H1 (cell line): ENCODE measurements at regions not wholly inside any gene's neighbourhood (a gene's known extent, or its start where the extent isn't known, plus 50 kb on each side); places are given as distances from the start of the nearest gene placed in this dataset.

Experiments
- CTCF ChIA-PET: fragments of 300-600 bp; sonication (Branson Sonifier 250); formaldehyde crosslinking; loops from one replicate; lab custom pipeline; 2021; ENCODE audit not compliant: partially characterized antibody; lab: Charles Lee
- POLR2A ChIA-PET: fragments of 300-600 bp; sonication (Branson Sonifier 250); formaldehyde crosslinking; loops from one replicate; lab custom pipeline; 2021; ENCODE audit warnings: inconsistent platforms; ENCODE audit not compliant: partially characterized antibody; lab: Charles Lee
- DNase-seq, 2 experiments: peaks; one replicate each; pipeline versions ENCODE4 v3.0.0 to v3.0.0-alpha.2; 2010 to 2022; ENCODE audit warnings: low spot score in 2 of 2, low read depth in 1 of 2, mixed read lengths in 1 of 2
- FAIRE-seq: peaks from 2 replicates; lab custom pipeline; 2011; peaks lifted over from hg19 to GRCh38; lab: Jason Lieb, UNC
- H2AFZ ChIP-seq: 2 replicates; pipeline ENCODE4 v1.8.1; 2012; ENCODE audit warnings: low read length, inconsistent platforms
- H2AK5ac ChIP-seq: 2 replicates; pipeline ENCODE4 v1.6.1; 2013; ENCODE audit warnings: low read depth, low read length
- H2BK120ac ChIP-seq: replicated peaks from 2 replicates; pipeline ENCODE3; 2013; ENCODE audit warnings: low read depth, low read length, inconsistent platforms
- H2BK12ac ChIP-seq: 2 replicates; pipeline ENCODE4 v1.6.1; 2013; ENCODE audit warnings: low read depth, low read length
- H2BK15ac ChIP-seq: 2 replicates; pipeline ENCODE4 v1.6.1; 2013; ENCODE audit warnings: low read length
- H2BK20ac ChIP-seq: 2 replicates; pipeline ENCODE4 v1.6.1; 2013; ENCODE audit warnings: low read length
- H2BK5ac ChIP-seq: 2 replicates; pipeline ENCODE4 v1.6.1; 2013; ENCODE audit warnings: low read depth, low read length
- H3K14ac ChIP-seq: 2 replicates; pipeline ENCODE4 v1.6.1; 2013; ENCODE audit warnings: inconsistent platforms; ENCODE audit not compliant: insufficient read length
- H3K18ac ChIP-seq: 2 replicates; pipeline ENCODE4 v1.6.1; 2013; ENCODE audit warnings: low read length; ENCODE audit errors: extremely low read depth
- H3K23ac ChIP-seq: 2 replicates; pipeline ENCODE4 v1.6.1; 2013; ENCODE audit warnings: inconsistent platforms; ENCODE audit not compliant: insufficient read length
- H3K23me2 ChIP-seq: 2 replicates; pipeline ENCODE4 v1.6.1; 2013; ENCODE audit warnings: low read depth, low read length
- H3K27ac ChIP-seq: 2 replicates; pipeline ENCODE4 v1.6.1; 2011; ENCODE audit warnings: low read depth, low read length, inconsistent platforms
- H3K27me3 ChIP-seq, 4 experiments: replicated peaks in 1 of 4; 1 replicate in 1 of 4; 2 replicates in 3 of 4; pipeline versions ENCODE4 v1.6.1 to v1.8.1; 2011 to 2013; ENCODE audit warnings: low read length in 3 of 4, mild to moderate bottlenecking in 3 of 4, inconsistent platforms in 2 of 4, mixed read lengths in 2 of 4, moderate library complexity in 1 of 4; ENCODE audit not compliant: control insufficient read depth in 3 of 4, insufficient read depth in 3 of 4; ENCODE audit errors: extremely low read depth in 1 of 4
- H3K36me3 ChIP-seq, 4 experiments: 2 replicates each; pipeline versions ENCODE4 v1.6.1 to v1.8.1; 2011 to 2013; ENCODE audit warnings: mild to moderate bottlenecking in 4 of 4, low read length in 3 of 4, moderate library complexity in 2 of 4, control low read depth in 1 of 4, inconsistent platforms in 1 of 4; ENCODE audit not compliant: insufficient read depth in 4 of 4, control insufficient read depth in 2 of 4
- H3K4ac ChIP-seq: replicated peaks from 2 replicates; pipeline ENCODE3; 2013; ENCODE audit warnings: low read length, low read depth, mixed read lengths, inconsistent platforms; ENCODE audit not compliant: insufficient read length
- H3K4me1 ChIP-seq, 4 experiments: replicated peaks in 1 of 4; 1 replicate in 1 of 4; 2 replicates in 3 of 4; pipeline versions ENCODE4 v1.6.1 to v1.8.1; 2011 to 2013; ENCODE audit warnings: low read length in 3 of 4, inconsistent platforms in 2 of 4, mixed read lengths in 1 of 4; ENCODE audit not compliant: insufficient read depth in 4 of 4, control insufficient read depth in 3 of 4
- H3K4me2 ChIP-seq, 2 experiments: 2 replicates each; pipeline versions ENCODE4 v1.6.1 to v1.8.1; 2011 to 2013; ENCODE audit warnings: low read depth in 2 of 2, low read length in 2 of 2, control low read depth in 1 of 2, inconsistent platforms in 1 of 2, mild to moderate bottlenecking in 1 of 2; ENCODE audit not compliant: insufficient read depth in 1 of 2
- H3K4me3 ChIP-seq, 4 experiments: fragments of 200-600, 300-600 bp in 1 of 4; sonication (generic), shearing (Covaris generic), sonication (Bioruptor Twin) in 1 of 4; 2 replicates each; pipeline versions ENCODE4 v1.5.1 to v1.8.1; 2011 to 2016; ENCODE audit warnings: low read length in 4 of 4, low read depth in 3 of 4, control low read depth in 2 of 4, inconsistent platforms in 2 of 4, mild to moderate bottlenecking in 2 of 4, mixed read lengths in 1 of 4, moderate library complexity in 1 of 4; ENCODE audit not compliant: insufficient read depth in 2 of 4; ENCODE audit errors: extremely low read depth in 1 of 4
- H3K56ac ChIP-seq: replicated peaks from 2 replicates; pipeline ENCODE3; 2013; ENCODE audit warnings: low read depth, mild to moderate bottlenecking, mixed read lengths, low read length, inconsistent platforms; ENCODE audit not compliant: insufficient read length
- H3K79me1 ChIP-seq: 2 replicates; pipeline ENCODE4 v1.6.1; 2013; ENCODE audit warnings: low read depth, low read length, control low read depth
- H3K79me2 ChIP-seq, 2 experiments: 2 replicates each; pipeline versions ENCODE4 v1.6.1 to v1.8.1; 2012 to 2013; ENCODE audit warnings: low read length in 2 of 2, mild to moderate bottlenecking in 2 of 2, inconsistent platforms in 1 of 2; ENCODE audit not compliant: insufficient read depth in 2 of 2, control insufficient read depth in 1 of 2
- H3K9ac ChIP-seq, 4 experiments: replicated peaks in 1 of 4; 1 replicate in 1 of 4; 2 replicates in 3 of 4; pipeline versions ENCODE4 v1.6.1 to v1.8.1; 2011 to 2013; ENCODE audit warnings: low read depth in 3 of 4, low read length in 3 of 4, control low read depth in 2 of 4, mild to moderate bottlenecking in 2 of 4, moderate library complexity in 2 of 4, inconsistent platforms in 1 of 4; ENCODE audit errors: extremely low read depth in 1 of 4
- H3K9me3 ChIP-seq, 2 experiments: 2 replicates each; pipeline versions ENCODE4 v1.6.1 to v1.8.1; 2012 to 2013; ENCODE audit warnings: mild to moderate bottlenecking in 2 of 2, moderate library complexity in 2 of 2, control low read depth in 1 of 2, inconsistent platforms in 1 of 2, low read depth in 1 of 2, low read length in 1 of 2, mixed read lengths in 1 of 2; ENCODE audit not compliant: insufficient read depth in 2 of 2
- H4K20me1 ChIP-seq, 2 experiments: replicated peaks in 1 of 2; 2 replicates each; pipeline versions ENCODE3 to v1.8.1; 2011 to 2013; ENCODE audit warnings: inconsistent platforms in 2 of 2, low read length in 2 of 2, mild to moderate bottlenecking in 1 of 2; ENCODE audit not compliant: insufficient read depth in 2 of 2, control insufficient read depth in 1 of 2
- H4K5ac ChIP-seq: 2 replicates; pipeline ENCODE4 v1.6.1; 2013; ENCODE audit warnings: low read length, low read depth, mixed read lengths, inconsistent platforms; ENCODE audit not compliant: insufficient read length
- H4K8ac ChIP-seq: 2 replicates; pipeline ENCODE4 v1.8.0; 2013; ENCODE audit warnings: mild to moderate bottlenecking, moderate library complexity, low read length, inconsistent platforms; ENCODE audit not compliant: insufficient read depth; ENCODE audit errors: extremely low read depth
- H4K91ac ChIP-seq: replicated peaks from 2 replicates; pipeline ENCODE3; 2013; ENCODE audit warnings: low read length, mixed read lengths, inconsistent platforms; ENCODE audit not compliant: insufficient read length
- BRCA1 ChIP-seq: IDR thresholded peaks from 2 replicates; pipeline ENCODE4 v1.6.1; 2012; ENCODE audit warnings: low read depth, low read length, improper control_type of control experiment
- TAF1 ChIP-seq: IDR thresholded peaks from 2 replicates; pipeline ENCODE4 v1.6.1; 2011; ENCODE audit warnings: mild to moderate bottlenecking, low read depth, low read length
- WGBS, 2 experiments: shearing (Covaris generic) in 1 of 2; methylation state at CpG; one replicate each; pipeline versions ENCODE4 v1.1.6 to v1.1.7; 2013 to 2015; ENCODE audit warnings: low lambda C conversion rate in 2 of 2, mixed read lengths in 2 of 2, inconsistent platforms in 1 of 2, low coverage in 1 of 2, missing lambda C conversion rate in 1 of 2; ENCODE audit not compliant: insufficient replicate concordance in 2 of 2, insufficient coverage in 1 of 2, insufficient read length in 1 of 2; ENCODE audit errors: extremely low coverage in 1 of 2, missing lambda C conversion rate in 1 of 2; 5-methylcytosine and 5-hydroxymethylcytosine counted together

DNA sequence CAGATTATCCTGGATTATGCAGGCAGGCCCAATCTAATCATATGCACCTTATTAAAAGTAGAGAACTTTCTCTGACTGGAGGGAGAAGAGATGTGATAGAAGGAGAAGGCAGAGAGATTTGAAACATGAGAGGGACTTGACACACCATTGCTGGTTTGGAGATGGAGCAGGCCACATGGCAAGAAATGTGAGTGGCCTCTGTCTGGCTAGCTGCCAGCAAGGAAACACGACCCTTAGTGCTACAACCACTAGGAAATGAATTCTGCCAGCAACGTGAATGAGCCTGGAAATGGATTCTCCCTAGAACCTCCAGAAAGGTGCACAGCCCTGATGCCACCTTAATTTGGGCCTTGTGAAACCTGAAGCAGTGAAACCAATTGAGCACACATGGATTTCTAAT is 79.5 kb upstream of the MBNL3 start:
- H4K8ac ChIP-seq: no peak overlapping the region
- no peak overlapping the region for H3K23ac ChIP-seq
- CTCF ChIA-PET: interaction anchor here (1.3 kb wide), 1 partner anchor 19 kb away, joined by 3 read pairs; no protein-coding TSS in a partner anchor

More for the DNA sequence above, 79.5 kb upstream of the MBNL3 start:
- Histone ChIP-seq H3K4me3 (no peak overlapping the region), H3K79me1 (no peaks in the 10 kb centered on the region), H3K56ac (no peak overlapping the region), H2AFZ (no peak overlapping the region), H3K27ac (no peak overlapping the region), H2BK15ac (no peak overlapping the region), H3K4me1 (no peaks in the 10 kb centered on the region), H2BK12ac (no peak overlapping the region), H3K27me3 (no peaks in the 10 kb centered on the region), H2BK120ac (no peak overlapping the region), H4K5ac (no peak overlapping the region), H2AK5ac (no peak overlapping the region), H3K4me2 (no peak overlapping the region), H3K4ac (no peak overlapping the region), H3K23me2 (no peaks in the 10 kb centered on the region), H3K9me3 (no peaks in the 10 kb centered on the region), H3K9ac (no peak overlapping the region), H2BK20ac (no peak overlapping the region), H3K18ac (no peak overlapping the region), H4K20me1 (no peaks in the 10 kb centered on the region), H2BK5ac (no peak overlapping the region), H3K36me3 (no peaks in the 10 kb centered on the region), H3K79me2 (no peaks in the 10 kb centered on the region), H4K91ac (no peak overlapping the region), H3K14ac (no peak overlapping the region)
- FAIRE-seq (no peak), DNase-seq (no peak)
- WGBS, 2 experiments: 40% methylated on average over 1 of the region's 2 CpGs; no CpG with 5 or more reads in 1 of the 2 experiments
- POLR2A ChIA-PET: no interaction called here
- TF ChIP-seq TAF1 (no peak), BRCA1 (no peak)
